ENCODE measurements at regions not wholly inside any gene's neighbourhood (a gene's known extent, or its start where the extent isn't known, plus 50 kb on each side); places are given as distances from the start of the nearest gene placed in this dataset.
A peak's percentile ranks its signal among the peaks of the same experiment; 100 is the strongest.

- Histone ChIP-seq H3K4me1 (ENCODE audit: insufficient read depth, low read length) (peaks cover 3% of the 10 kb centered on the region; the same call in 1 of the 2 replicates), H2BK20ac (ENCODE audit: low read depth, low read length, poor library complexity, severe bottlenecking) (no peak overlapping the region), H4K20me1 (ENCODE audit: control insufficient read depth, insufficient read depth, insufficient read length) (no peaks in the 10 kb centered on the region), H3K4me2 (ENCODE audit: insufficient read depth, insufficient read length, low read length) (no peak overlapping the region), H2BK15ac (ENCODE audit: low read depth, low read length) (no peak overlapping the region), H4K91ac (ENCODE audit: insufficient read length, low read depth, low read length) (no peak overlapping the region), H2AFZ (ENCODE audit: low read length) (no peak overlapping the region), H2BK5ac (ENCODE audit: insufficient read length, low read length) (no peak overlapping the region), H2BK12ac (ENCODE audit: insufficient read length, low read depth, low read length) (no peak overlapping the region), H3K79me1 (ENCODE audit: insufficient read depth, low read depth, low read length, poor library complexity, severe bottlenecking) (no peaks in the 10 kb centered on the region), H3K4ac (ENCODE audit: low read depth, low read length) (no peak overlapping the region), H4K8ac (replicated peaks; ENCODE audit: insufficient read length, low read depth, low read length) (no peak overlapping the region), H3K9me3 (ENCODE audit: control insufficient read depth, low read depth, low read length) (no peaks in the 10 kb centered on the region), H3K79me2 (ENCODE audit: insufficient read depth, low read length) (no peaks in the 10 kb centered on the region), H3K23ac (ENCODE audit: insufficient read length, low read depth, low read length) (no peak overlapping the region), H3K18ac (ENCODE audit: insufficient read length, low read depth, low read length) (no peak overlapping the region), H3K27ac (ENCODE audit: insufficient read length, low read depth, low read length) (no peak overlapping the region), H3K9ac (ENCODE audit: extremely low read depth, insufficient read length, low read length) (no peak overlapping the region), H3K27me3 (ENCODE audit: insufficient read depth, low read length) (no peaks in the 10 kb centered on the region), H3K23me2 (ENCODE audit: insufficient read length, low read depth, low read length, poor library complexity, severe bottlenecking) (no peaks in the 10 kb centered on the region), H3T11ph (ENCODE audit: low read length) (no peak overlapping the region), H4K5ac (ENCODE audit: insufficient read length, low read depth, low read length) (no peak overlapping the region), H3K14ac (ENCODE audit: insufficient read depth, low read length) (no peak overlapping the region), H2AK5ac (ENCODE audit: insufficient read length, low read length) (no peak overlapping the region), H3K56ac (ENCODE audit: insufficient read length, low read depth, low read length) (no peak overlapping the region), H2BK120ac (ENCODE audit: low read depth, low read length, poor library complexity, severe bottlenecking) (no peak overlapping the region)
- H3K4me1 Mint-ChIP-seq = peaks cover 19 to 38% of the 10 kb centered on the region in 2 experiments
- no peak for DNase-seq
- no peak for TF ChIP-seq CTCF (conservative IDR thresholded peaks at IDR 0.05)
- WGBS (ENCODE audit: extremely low coverage, insufficient read length, low lambda C conversion rate) = no CpG with 5 or more reads among the region's 18 CpGs
- H3K9me3 Mint-ChIP-seq = peaks cover 30 to 36% of the 10 kb centered on the region in 2 experiments
- peak overlapping the region in 2 of 3 experiments; percentile 22 to 82; a peak in 4 of 7 replicates for H3K27ac Mint-ChIP-seq
- no peak overlapping the region for H3K4me3 Mint-ChIP-seq
- H3K27me3 Mint-ChIP-seq (ENCODE audit: low read depth) = no peaks in the 10 kb centered on the region; the same call in none of the 2 replicates
- H3K36me3 Mint-ChIP-seq (ENCODE audit: insufficient read depth in 1 of 3, low read depth in 3 of 3) = peaks cover 0 to 27% (median 4%) of the 10 kb centered on the region in 3 experiments; a peak in 3 of 7 replicates
These were observed 63.8 kb upstream of the TFRC start for GRCh38 chr3:196145468-196146262.

Measured in H9 (cell line).